ENCODE measurements at regions not wholly inside any gene's neighbourhood (a gene's known extent, or its start where the extent isn't known, plus 50 kb on each side); places are given as distances from the start of the nearest gene placed in this dataset.

DNA sequence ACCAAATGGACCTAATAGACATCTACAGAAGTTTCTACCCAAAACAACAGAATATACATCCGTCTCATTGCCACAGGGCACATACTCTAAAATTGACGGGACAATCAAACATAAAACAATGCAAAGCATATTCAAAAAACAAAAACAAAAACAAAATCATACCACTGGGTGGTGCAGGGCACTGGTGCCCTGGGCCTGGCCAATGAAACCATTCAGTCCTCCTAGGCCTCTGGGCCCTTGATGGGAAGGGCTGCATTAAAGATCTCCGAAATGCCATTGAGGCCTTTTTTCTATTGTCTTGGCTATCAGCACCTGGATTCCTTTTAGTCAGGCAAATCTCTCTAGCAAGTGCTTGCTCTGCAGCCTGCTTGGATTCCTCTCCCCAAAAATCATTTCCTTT lies 213.9 kb upstream of the ZCCHC13 start:
- no peak overlapping the region for H3K4me3 ChIP-seq (ENCODE audit: low read depth, low read length, poor library complexity, severe bottlenecking)
- intact Hi-C loops (cut with micrococcal nuclease; ENCODE audit: unreplicated experiment), result no loop called here
- no peak overlapping the region for H3K4me2 ChIP-seq (ENCODE audit: low read length)
- H4K20me1 ChIP-seq (ENCODE audit: insufficient read depth, low read length), result no peaks in the 10 kb centered on the region
- no peaks in the 10 kb centered on the region for H3K79me2 ChIP-seq (ENCODE audit: insufficient read depth, low read depth, low read length)
- TF ChIP-seq, protein P1, sequence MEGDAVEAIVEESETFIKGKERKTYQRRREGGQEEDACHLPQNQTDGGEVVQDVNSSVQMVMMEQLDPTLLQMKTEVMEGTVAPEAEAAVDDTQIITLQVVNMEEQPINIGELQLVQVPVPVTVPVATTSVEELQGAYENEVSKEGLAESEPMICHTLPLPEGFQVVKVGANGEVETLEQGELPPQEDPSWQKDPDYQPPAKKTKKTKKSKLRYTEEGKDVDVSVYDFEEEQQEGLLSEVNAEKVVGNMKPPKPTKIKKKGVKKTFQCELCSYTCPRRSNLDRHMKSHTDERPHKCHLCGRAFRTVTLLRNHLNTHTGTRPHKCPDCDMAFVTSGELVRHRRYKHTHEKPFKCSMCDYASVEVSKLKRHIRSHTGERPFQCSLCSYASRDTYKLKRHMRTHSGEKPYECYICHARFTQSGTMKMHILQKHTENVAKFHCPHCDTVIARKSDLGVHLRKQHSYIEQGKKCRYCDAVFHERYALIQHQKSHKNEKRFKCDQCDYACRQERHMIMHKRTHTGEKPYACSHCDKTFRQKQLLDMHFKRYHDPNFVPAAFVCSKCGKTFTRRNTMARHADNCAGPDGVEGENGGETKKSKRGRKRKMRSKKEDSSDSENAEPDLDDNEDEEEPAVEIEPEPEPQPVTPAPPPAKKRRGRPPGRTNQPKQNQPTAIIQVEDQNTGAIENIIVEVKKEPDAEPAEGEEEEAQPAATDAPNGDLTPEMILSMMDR (conservative IDR thresholded peaks at IDR 0.05; ENCODE audit: low read length), result no peak
- no peak for TF ChIP-seq EZH2phosphoT487 (IDR thresholded peaks at IDR 0.05; ENCODE audit: borderline replicate concordance, low read depth, low read length)
- H3K4me1 ChIP-seq (ENCODE audit: insufficient read depth, low read length, poor library complexity, severe bottlenecking), result no peaks in the 10 kb centered on the region
- H3K9me2 ChIP-seq (ENCODE audit: insufficient read depth, low read length), result no peaks in the 10 kb centered on the region
- H3K9me3 ChIP-seq (ENCODE audit: low read length), result no peaks in the 10 kb centered on the region
- no peak overlapping the region for H3K27ac ChIP-seq (ENCODE audit: low read depth, low read length, poor library complexity, severe bottlenecking)
- no peak overlapping the region for H2AFZ ChIP-seq (ENCODE audit: low read length)
- DNase-seq (ENCODE audit: low spot score), result no peak
- H3K36me3 ChIP-seq (ENCODE audit: insufficient read depth, low read length), result no peaks in the 10 kb centered on the region
- POLR2A ChIA-PET, result no interaction called here
- CTCF ChIA-PET (ENCODE audit: unreplicated experiment), result no interaction called here
- BruUV-seq (replicated peaks), result no TSS peak

DNA sequence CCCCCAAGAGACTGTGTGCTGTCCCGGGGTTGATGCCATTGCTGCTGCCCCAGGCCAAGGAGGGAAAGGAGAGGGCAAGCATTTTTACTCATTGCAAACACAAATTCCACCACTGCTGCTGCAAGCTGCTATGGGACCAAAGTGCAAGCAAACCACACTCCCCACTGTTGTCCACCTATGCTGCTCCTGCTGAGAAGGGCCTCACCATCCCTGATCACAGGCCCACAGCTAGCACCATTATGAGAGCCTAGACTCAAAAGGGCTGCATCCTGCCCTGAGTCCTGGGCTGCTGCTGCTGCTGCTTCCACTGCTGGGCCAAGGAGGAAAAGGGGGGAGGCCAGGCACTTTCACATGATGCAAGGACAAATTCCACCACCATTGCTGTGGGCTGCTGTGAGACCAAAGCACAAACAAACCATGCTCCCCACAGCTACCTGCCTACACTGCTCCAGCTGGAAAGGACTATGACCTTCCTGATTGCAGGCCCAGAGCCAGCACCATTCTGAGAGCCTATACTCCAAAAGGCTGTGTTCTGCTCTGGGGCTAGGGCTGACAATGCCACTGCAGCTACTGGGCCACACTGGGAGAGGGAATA lies 218.2 kb upstream of the ZCCHC13 start:
- POLR2A ChIA-PET, result no interaction called here
- no peak for DNase-seq (ENCODE audit: low spot score)
- H3K79me2 ChIP-seq (ENCODE audit: insufficient read depth, low read depth, low read length), result no peaks in the 10 kb centered on the region
- CTCF ChIA-PET (ENCODE audit: unreplicated experiment), result no interaction called here
- H3K9me2 ChIP-seq (ENCODE audit: insufficient read depth, low read length), result no peaks in the 10 kb centered on the region
- no peak overlapping the region for H3K4me3 ChIP-seq (ENCODE audit: low read depth, low read length, poor library complexity, severe bottlenecking)
- TF ChIP-seq EZH2phosphoT487 (IDR thresholded peaks at IDR 0.05; ENCODE audit: borderline replicate concordance, low read depth, low read length), result no peak
- TF ChIP-seq, protein P1 (conservative IDR thresholded peaks at IDR 0.05; ENCODE audit: low read length), result no peak
- H3K4me2 ChIP-seq (ENCODE audit: low read length), result no peak overlapping the region
- intact Hi-C loops (cut with micrococcal nuclease; ENCODE audit: unreplicated experiment), result no loop called here
- H3K36me3 ChIP-seq (ENCODE audit: insufficient read depth, low read length), result no peaks in the 10 kb centered on the region
- H3K9me3 ChIP-seq (ENCODE audit: low read length), result no peaks in the 10 kb centered on the region
- H3K27ac ChIP-seq (ENCODE audit: low read depth, low read length, poor library complexity, severe bottlenecking), result no peak overlapping the region
- H4K20me1 ChIP-seq (ENCODE audit: insufficient read depth, low read length), result no peaks in the 10 kb centered on the region
- no peaks in the 10 kb centered on the region for H3K4me1 ChIP-seq (ENCODE audit: insufficient read depth, low read length, poor library complexity, severe bottlenecking)
- no TSS peak for BruUV-seq (replicated peaks)
- H2AFZ ChIP-seq (ENCODE audit: low read length), result no peak overlapping the region

DNA sequence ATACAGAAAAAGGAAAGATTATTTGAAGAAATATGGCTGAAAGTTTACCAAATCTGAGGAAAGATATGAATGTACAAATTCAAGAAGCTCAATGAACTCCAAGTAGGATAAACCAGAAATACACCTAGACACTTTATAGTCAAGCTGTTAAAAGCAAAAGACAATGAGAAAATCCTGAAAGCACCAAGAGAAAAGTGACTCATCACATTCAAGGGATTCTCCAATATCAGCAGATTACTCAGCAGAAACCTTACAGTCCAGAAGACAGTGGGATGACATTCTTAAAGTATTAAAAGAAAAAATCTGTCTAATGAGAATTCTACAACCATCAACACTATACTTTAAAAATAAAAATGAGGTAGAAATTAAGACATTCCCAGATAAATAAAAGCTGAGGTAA lies 223.8 kb upstream of the ZCCHC13 start:
- Histone ChIP-seq H2AFZ (ENCODE audit: low read length) (no peak overlapping the region), H3K9me2 (ENCODE audit: insufficient read depth, low read length) (no peaks in the 10 kb centered on the region), H3K27ac (ENCODE audit: low read depth, low read length, poor library complexity, severe bottlenecking) (no peak overlapping the region), H3K9me3 (ENCODE audit: low read length) (no peaks in the 10 kb centered on the region), H4K20me1 (ENCODE audit: insufficient read depth, low read length) (no peaks in the 10 kb centered on the region), H3K4me1 (ENCODE audit: insufficient read depth, low read length, poor library complexity, severe bottlenecking) (no peaks in the 10 kb centered on the region), H3K4me2 (ENCODE audit: low read length) (no peak overlapping the region), H3K36me3 (ENCODE audit: insufficient read depth, low read length) (no peaks in the 10 kb centered on the region), H3K79me2 (ENCODE audit: insufficient read depth, low read depth, low read length) (no peaks in the 10 kb centered on the region), H3K4me3 (ENCODE audit: low read depth, low read length, poor library complexity, severe bottlenecking) (no peak overlapping the region)
- ChIA-PET POLR2A (no interaction called here), CTCF (ENCODE audit: unreplicated experiment) (no interaction called here)
- no peak for DNase-seq (ENCODE audit: low spot score)
- TF ChIP-seq, protein P1 (conservative IDR thresholded peaks at IDR 0.05; ENCODE audit: low read length), result no peak
- TF ChIP-seq EZH2phosphoT487 (IDR thresholded peaks at IDR 0.05; ENCODE audit: borderline replicate concordance, low read depth, low read length), result no peak
- no TSS peak for BruUV-seq (replicated peaks)
- intact Hi-C loops (cut with micrococcal nuclease; ENCODE audit: unreplicated experiment), result no loop called here
